K562 (cell line): ENCODE measurements at regions not wholly inside any gene's neighbourhood (a gene's known extent, or its start where the extent isn't known, plus 50 kb on each side); places are given as distances from the start of the nearest gene placed in this dataset.

ENCODE experiments used
- ATAC-seq: fragments of 200-7000 bp; cut with Tn5 transposase; 3 replicates; pipeline ENCODE4 v1.9.1; 2020; ENCODE audit warnings: moderate library complexity
- BruUV-seq: library from RNA; stranded (reverse); fragments of 400-500 nt; replicated peaks from 2 replicates; lab custom pipeline; 2021; lab: Mats Ljungman, UMichigan
- CTCF ChIA-PET: fragments of 300-600 bp; formaldehyde crosslinking; extraction: SDS; loops from one replicate; lab custom pipeline; 2021; ENCODE audit warnings: low intra/inter-chr PET ratio; lab: Yijun Ruan, JAX
- POLR2A ChIA-PET: fragments of 300-600, 350-650 bp; sonication (Branson Sonifier 250); formaldehyde crosslinking; extraction: SDS; loops from one replicate; lab custom pipeline; 2021; ENCODE audit warnings: antibody characterized with exemption, inconsistent platforms; lab: Yijun Ruan, JAX
- DNase-seq, 4 experiments: peaks; one replicate each; pipeline versions ENCODE4 v3.0.0 to v3.0.0-alpha.2; 2011 to 2018; ENCODE audit warnings: low spot score in 3 of 4, mixed read lengths in 3 of 4; ENCODE audit errors: extremely low read depth in 1 of 4
- FAIRE-seq: peaks from 2 replicates; lab custom pipeline; 2011; peaks lifted over from hg19 to GRCh38; lab: Jason Lieb, UNC
- H2AFZ ChIP-seq: 2 replicates; pipeline ENCODE4 v1.6.0; 2011; ENCODE audit warnings: low read depth, low read length, control low read depth, inconsistent platforms
- H3K27ac ChIP-seq: fragments of 200-600 bp; 3 replicates; pipeline ENCODE4 v1.8.0; 2011; ENCODE audit warnings: low read depth, mild to moderate bottlenecking, control low read depth, inconsistent platforms, low read length, moderate library complexity, mixed read lengths; ENCODE audit errors: extremely low read depth
- H3K27me3 ChIP-seq, 2 experiments: fragments of 300-600 bp in 1 of 2; 2 replicates in 1 of 2; 3 replicates in 1 of 2; pipeline versions ENCODE4 v1.6.0 to v1.8.0; 2011; ENCODE audit warnings: inconsistent platforms in 2 of 2, low read length in 2 of 2, mild to moderate bottlenecking in 1 of 2, mixed read lengths in 1 of 2, moderate library complexity in 1 of 2; ENCODE audit not compliant: control insufficient read depth in 2 of 2, insufficient read depth in 2 of 2
- H3K36me3 ChIP-seq: fragments of 300-600 bp; 3 replicates; pipeline ENCODE4 v1.8.0; 2011; ENCODE audit warnings: mild to moderate bottlenecking, low read length, inconsistent platforms; ENCODE audit not compliant: control insufficient read depth, insufficient read depth
- H3K4me1 ChIP-seq, 2 experiments: fragments of 200-600 bp in 1 of 2; replicated peaks in 1 of 2; 2 replicates in 1 of 2; 3 replicates in 1 of 2; pipeline versions ENCODE4 v1.5.1 to v1.8.0; 2011; ENCODE audit warnings: inconsistent platforms in 2 of 2, low read length in 2 of 2, mild to moderate bottlenecking in 1 of 2, mixed read lengths in 1 of 2, moderate library complexity in 1 of 2; ENCODE audit not compliant: control insufficient read depth in 2 of 2, insufficient read depth in 2 of 2
- H3K4me2 ChIP-seq: 2 replicates; pipeline ENCODE4 v1.6.1; 2011; ENCODE audit warnings: low read length, control low read depth, inconsistent platforms, mixed read lengths; ENCODE audit not compliant: insufficient read depth
- H3K4me3 ChIP-seq: fragments of 200-600 bp; sonication (generic), shearing (Covaris generic); 2 replicates; pipeline ENCODE4 v1.5.1; 2016; ENCODE audit warnings: control low read depth, inconsistent platforms
- H3K79me2 ChIP-seq: fragments of 200-600 bp; 3 replicates; pipeline ENCODE4 v1.8.0; 2011; ENCODE audit warnings: low read length, inconsistent platforms; ENCODE audit not compliant: control insufficient read depth, insufficient read depth
- H3K9ac ChIP-seq, 2 experiments: 2 replicates each; pipeline versions ENCODE4 v1.6.0 to v1.6.1; 2011; ENCODE audit warnings: low read depth in 2 of 2, low read length in 2 of 2, control low read depth in 1 of 2, inconsistent platforms in 1 of 2, mild to moderate bottlenecking in 1 of 2, mixed read lengths in 1 of 2; ENCODE audit not compliant: insufficient read depth in 1 of 2
- H3K9me1 ChIP-seq: one replicate; pipeline ENCODE4 v1.6.0; 2011; ENCODE audit warnings: inconsistent platforms, mild to moderate bottlenecking, low read length, moderate library complexity; ENCODE audit not compliant: control insufficient read depth, insufficient read depth
- H3K9me3 ChIP-seq: replicated peaks from 2 replicates; pipeline ENCODE4 v1.5.1; 2011; ENCODE audit warnings: low read depth, low read length, inconsistent platforms; ENCODE audit not compliant: control insufficient read depth, insufficient read depth
- H4K20me1 ChIP-seq: replicated peaks from 2 replicates; pipeline ENCODE4 v1.6.1; 2011; ENCODE audit warnings: low read length, inconsistent platforms, mixed read lengths; ENCODE audit not compliant: control insufficient read depth, insufficient read depth
- CCAR2 ChIP-seq: fragments of 200-400 bp; formaldehyde crosslinking; IDR thresholded peaks from 2 replicates; pipeline ENCODE4 v1.6.1; 2017; ENCODE audit warnings: mild to moderate bottlenecking, low read depth, low read length
- HDGF ChIP-seq: fragments of 450-650 bp; IDR thresholded peaks from 2 replicates; pipeline ENCODE4 v1.6.1; 2016
- HLTF ChIP-seq: fragments of 450-650 bp; IDR thresholded peaks from 2 replicates; pipeline ENCODE4 v1.6.1; 2016
- NEUROD1 ChIP-seq: fragments of 150-350 bp; IDR thresholded peaks from 2 replicates; pipeline ENCODE4 v1.6.1; 2014; ENCODE audit warnings: borderline replicate concordance, low read length, low read depth; ENCODE audit not compliant: partially characterized antibody
- PCBP1 ChIP-seq: fragments of 200-400 bp; formaldehyde crosslinking; IDR thresholded peaks from 2 replicates; pipeline ENCODE4 v1.6.1; 2018; ENCODE audit warnings: mild to moderate bottlenecking, low read depth, low read length; ENCODE audit not compliant: poor library complexity, severe bottlenecking
- RAD51 ChIP-seq: fragments of 450-650 bp; IDR thresholded peaks from 2 replicates; pipeline ENCODE4 v1.7.1; 2016; ENCODE audit warnings: low read depth, mild to moderate bottlenecking, borderline replicate concordance
- RBM25 ChIP-seq: fragments of 200-400 bp; formaldehyde crosslinking; IDR thresholded peaks from 2 replicates; pipeline ENCODE4 v1.6.1; 2018; ENCODE audit warnings: low read length, low read depth, moderate library complexity; ENCODE audit not compliant: severe bottlenecking
- TARDBP ChIP-seq: fragments of 450-650 bp; IDR thresholded peaks from 2 replicates; pipeline ENCODE4 v1.6.1; 2016
- ZNF384 ChIP-seq: IDR thresholded peaks from 2 replicates; pipeline ENCODE4 v1.6.1; 2012; ENCODE audit warnings: low read depth, low read length, improper control_type of control experiment
- ZZZ3 ChIP-seq: fragments of 450-650 bp; IDR thresholded peaks from 2 replicates; pipeline ENCODE4 v1.6.1; 2016; ENCODE audit warnings: antibody characterized with exemption, mild to moderate bottlenecking, moderate library complexity
- WGBS: fragments of 100-300 bp; shearing (Covaris generic); methylation state at CpG from one replicate; pipeline ENCODE4 v1.1.6; 2016; ENCODE audit warnings: low coverage, mixed read lengths; ENCODE audit not compliant: insufficient coverage; ENCODE audit errors: missing lambda C conversion rate; 5-methylcytosine and 5-hydroxymethylcytosine counted together
- in situ Hi-C: fragments of 300-500 bp; cut with MboI; formaldehyde crosslinking; loops from 4 replicates; pipeline ENCODE4 v1.15.0; 2018; ENCODE audit warnings: inconsistent platforms, mixed read lengths
- intact Hi-C: fragments of 100-400 bp; cut with micrococcal nuclease; formaldehyde crosslinking; loops from 2 replicates; pipeline ENCODE4 v1.14.2; 2022
- TF ChIP-seq, protein P1 (sequence below): sonication (generic); formaldehyde crosslinking; IDR thresholded peaks from 2 replicates; pipeline ENCODE4 v1.8.1; 2023; ENCODE audit warnings: mild to moderate bottlenecking, missing genetic modification reagents

DNA sequence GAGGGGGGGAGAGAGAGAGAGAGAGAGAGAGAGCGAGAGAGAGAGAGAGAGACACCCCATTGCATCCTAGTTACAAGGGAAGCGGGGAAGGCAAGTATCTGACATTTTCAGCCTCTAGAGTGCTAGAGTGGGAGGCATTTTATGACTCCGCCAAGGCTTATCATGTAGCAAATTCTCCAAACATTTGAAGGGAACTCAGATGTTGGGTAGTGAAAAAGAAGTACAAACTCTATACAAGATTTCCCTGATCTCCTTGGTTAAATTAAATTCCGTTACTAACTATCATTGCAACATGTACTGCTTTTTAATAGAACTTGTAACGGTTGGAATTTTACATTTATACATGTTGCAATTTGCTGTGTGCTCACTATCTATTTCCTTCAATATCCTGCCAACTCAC, 83.4 kb upstream of the FAM3C start (continued):
- TF ChIP-seq, protein P1, sequence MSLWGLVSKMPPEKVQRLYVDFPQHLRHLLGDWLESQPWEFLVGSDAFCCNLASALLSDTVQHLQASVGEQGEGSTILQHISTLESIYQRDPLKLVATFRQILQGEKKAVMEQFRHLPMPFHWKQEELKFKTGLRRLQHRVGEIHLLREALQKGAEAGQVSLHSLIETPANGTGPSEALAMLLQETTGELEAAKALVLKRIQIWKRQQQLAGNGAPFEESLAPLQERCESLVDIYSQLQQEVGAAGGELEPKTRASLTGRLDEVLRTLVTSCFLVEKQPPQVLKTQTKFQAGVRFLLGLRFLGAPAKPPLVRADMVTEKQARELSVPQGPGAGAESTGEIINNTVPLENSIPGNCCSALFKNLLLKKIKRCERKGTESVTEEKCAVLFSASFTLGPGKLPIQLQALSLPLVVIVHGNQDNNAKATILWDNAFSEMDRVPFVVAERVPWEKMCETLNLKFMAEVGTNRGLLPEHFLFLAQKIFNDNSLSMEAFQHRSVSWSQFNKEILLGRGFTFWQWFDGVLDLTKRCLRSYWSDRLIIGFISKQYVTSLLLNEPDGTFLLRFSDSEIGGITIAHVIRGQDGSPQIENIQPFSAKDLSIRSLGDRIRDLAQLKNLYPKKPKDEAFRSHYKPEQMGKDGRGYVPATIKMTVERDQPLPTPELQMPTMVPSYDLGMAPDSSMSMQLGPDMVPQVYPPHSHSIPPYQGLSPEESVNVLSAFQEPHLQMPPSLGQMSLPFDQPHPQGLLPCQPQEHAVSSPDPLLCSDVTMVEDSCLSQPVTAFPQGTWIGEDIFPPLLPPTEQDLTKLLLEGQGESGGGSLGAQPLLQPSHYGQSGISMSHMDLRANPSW (CRISPR knock-in tag) = no peak
- TF ChIP-seq ZNF384 = no peak

DNA sequence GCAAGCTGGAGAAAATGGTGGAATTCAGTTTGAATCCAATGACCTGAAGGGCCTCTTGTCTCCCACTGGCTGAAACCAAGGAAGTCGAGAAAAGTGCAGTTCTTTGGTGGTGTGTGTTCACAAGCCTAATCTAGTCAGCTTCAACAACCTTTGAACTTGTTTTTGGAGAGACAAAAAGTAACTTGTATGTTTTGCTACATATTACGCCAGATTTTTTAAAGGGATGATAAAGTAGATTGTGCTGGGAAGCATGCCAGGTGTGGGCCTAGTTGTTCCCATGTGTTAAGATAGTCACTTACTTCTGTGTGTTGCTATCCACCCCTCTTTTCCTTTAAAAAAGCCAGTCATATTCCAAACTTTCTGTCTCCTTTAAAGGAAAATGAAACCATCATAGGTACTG, 79.7 kb upstream of the FAM3C start:
- no peaks in the 10 kb centered on the region for H4K20me1 ChIP-seq
- intact Hi-C loops = no loop called here
- no TSS peak for BruUV-seq
- FAIRE-seq (no peak), ATAC-seq (no peak), DNase-seq (no peak)
- H3K79me2 ChIP-seq = no peaks in the 10 kb centered on the region
- no peaks in the 10 kb centered on the region for H3K9me3 ChIP-seq
- ChIA-PET POLR2A (interaction anchor here (1.5 kb wide), 1 partner anchor 79 kb away, joined by 5 read pairs; the partner anchor contains the start of gene FAM3C), CTCF (interaction anchor here (0.7 kb wide), 1 partner anchor 684 kb away, joined by 3 read pairs; no protein-coding TSS in a partner anchor)
- 0 out of 5 replicates have a peak, but pooled peaks cover 0 to 3% of the 10 kb centered on the region in 2 experiments for H3K27me3 ChIP-seq
- H3K4me2 ChIP-seq = no peak overlapping the region
- no peaks in the 10 kb centered on the region for H3K4me1 ChIP-seq
- no peak overlapping the region for H3K27ac ChIP-seq
- H3K36me3 ChIP-seq = no peaks in the 10 kb centered on the region
- no peak overlapping the region for H2AFZ ChIP-seq
- no peak for TF ChIP-seq HDGF
- no peak for TF ChIP-seq CCAR2
- no peak for TF ChIP-seq NEUROD1
- TF ChIP-seq PCBP1 = no peak
- TF ChIP-seq TARDBP = no peak
- TF ChIP-seq RAD51 = no peak
- TF ChIP-seq HLTF = no peak
- TF ChIP-seq RBM25 = no peak
- TF ChIP-seq ZZZ3 = no peak
- H3K9me1 ChIP-seq = no peaks in the 10 kb centered on the region
- no peak overlapping the region for H3K4me3 ChIP-seq
- H3K9ac ChIP-seq = no peak overlapping the region
- 1% methylated on average over 2 of the region's 2 CpGs for WGBS
- in situ Hi-C loops = no loop called here
